ENCODE measurements at regions not wholly inside any gene's neighbourhood (a gene's known extent, or its start where the extent isn't known, plus 50 kb on each side); places are given as distances from the start of the nearest gene placed in this dataset.
"Not testable (repeated sequence)": the region's sequence is repeated elsewhere in the genome, so short reads cannot be mapped to it uniquely, and the experiment has no call there.

GRCh38 chr14:53855574-53855973 is 101.1 kb downstream of the BMP4 start:
- DNase-seq: no peak

GRCh38 chr14:53855127-53855526 is 101.5 kb downstream of the BMP4 start:
- no peak for DNase-seq

DNA sequence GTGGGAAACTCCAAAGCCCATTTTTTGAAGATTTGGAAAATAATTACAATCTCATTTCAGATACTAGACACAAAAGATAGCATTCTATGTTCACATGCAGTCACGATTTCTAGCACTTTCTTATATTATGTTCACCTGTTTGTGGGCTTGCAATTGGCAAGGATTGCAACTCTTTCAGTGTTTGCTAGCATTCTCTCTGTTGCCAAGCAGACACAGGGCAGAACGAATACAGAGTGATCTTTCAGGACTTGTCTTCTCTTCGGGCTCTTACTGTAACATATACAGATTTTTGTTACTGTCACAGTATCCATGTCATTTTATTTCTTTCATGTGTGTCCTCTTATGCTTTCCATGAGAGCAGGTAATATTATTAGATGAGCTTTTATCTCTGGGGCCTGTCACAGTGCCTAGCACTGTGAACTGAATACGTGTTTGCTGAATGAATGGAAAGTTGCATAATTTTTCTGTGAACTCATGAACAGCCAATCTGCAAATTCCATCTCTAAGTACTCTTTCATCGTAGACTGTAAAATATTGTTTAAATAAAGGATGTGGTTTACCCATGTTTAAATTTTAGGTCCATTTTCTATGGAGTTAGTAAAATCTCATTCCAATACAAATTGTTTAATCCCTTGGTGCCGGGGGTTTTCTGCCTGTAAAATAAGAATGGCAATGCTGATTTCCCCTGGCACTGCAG is 105.1 kb downstream of the BMP4 start:
- DNase-seq: no peak

DNA sequence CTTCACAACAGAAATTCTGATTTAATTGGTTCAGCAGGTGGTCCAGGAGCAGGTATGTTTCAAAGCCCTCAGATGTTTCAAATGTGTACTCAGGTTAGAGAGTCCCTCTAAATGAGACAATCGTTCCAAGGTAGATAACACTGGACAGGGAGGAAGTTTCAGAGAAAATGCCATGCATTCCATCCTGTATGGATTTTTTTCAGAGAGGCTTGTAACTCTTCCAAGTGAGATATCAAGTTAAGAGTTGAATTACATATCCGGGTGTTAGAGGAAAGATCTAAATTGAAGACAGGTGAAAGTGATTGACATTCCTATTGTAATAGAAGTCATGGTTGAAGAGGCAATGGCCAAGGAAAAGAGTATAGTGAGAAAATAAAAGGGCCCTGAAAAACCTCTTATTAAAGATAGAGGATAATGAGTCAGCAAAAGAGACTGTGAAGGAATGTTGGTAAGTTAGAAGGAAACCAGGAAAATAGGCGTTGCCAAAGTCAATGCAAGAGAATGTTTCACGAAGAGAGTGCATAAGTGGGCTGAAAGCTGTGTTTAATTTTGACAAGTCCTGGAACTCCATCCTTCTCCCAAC is 105.8 kb downstream of the BMP4 start:
- no peak for DNase-seq

DNA sequence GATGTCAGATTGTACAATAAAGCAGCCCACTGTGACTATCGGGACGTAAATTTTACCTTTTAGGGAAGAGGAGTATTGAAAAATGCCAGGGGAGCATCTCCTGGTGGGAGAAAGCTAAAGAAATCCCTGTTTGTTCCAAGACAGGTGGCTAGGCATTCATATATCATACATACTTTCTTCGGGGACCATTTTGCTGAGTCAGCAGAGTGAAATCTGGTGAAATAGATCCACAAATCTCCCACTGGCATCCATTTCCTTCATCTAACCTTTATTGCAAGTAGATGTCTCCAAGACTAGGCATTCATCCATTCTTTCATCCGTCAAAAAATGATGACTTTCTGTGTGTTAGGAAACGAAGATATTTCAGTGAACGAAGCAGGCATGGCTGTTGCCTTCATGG is 107.1 kb downstream of the BMP4 start:
- DNase-seq: no peak

GRCh38 chr14:53848854-53849253 is 107.8 kb downstream of the BMP4 start:
- no peak for DNase-seq

- DNase-seq: no peak
Observed at GRCh38 chr14:53847881-53848280, 108.7 kb downstream of the BMP4 start.

GRCh38 chr14:53847057-53847456 is 109.6 kb downstream of the BMP4 start:
- no peak for DNase-seq

GRCh38 chr14:53845813-53846693 is 110.6 kb downstream of the BMP4 start:
- DNase-seq: no peak

DNA sequence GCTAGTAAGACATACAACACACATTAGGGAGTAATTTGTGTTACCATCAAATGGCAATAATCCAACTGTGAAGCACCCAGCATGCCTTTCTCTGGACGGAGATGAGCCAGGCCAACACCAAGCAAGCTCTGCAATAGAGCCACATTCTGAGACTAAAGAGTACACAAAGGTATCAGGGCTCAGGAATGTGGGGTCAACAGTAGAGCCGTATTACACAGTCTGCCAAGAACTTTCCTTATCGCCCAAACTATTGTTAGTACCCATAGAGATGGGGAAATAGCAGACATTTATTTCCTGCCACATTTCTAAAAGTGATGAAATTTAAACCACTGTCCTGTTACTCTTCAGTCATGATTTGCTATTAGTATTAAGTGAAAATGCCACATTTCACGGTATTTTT is 113.7 kb downstream of the BMP4 start:
- no peak for DNase-seq

GRCh38 chr14:53841109-53842099 is 115.2 kb downstream of the BMP4 start:
- no peak for DNase-seq

- no peak for DNase-seq
Observed at GRCh38 chr14:53840444-53840843, 116.2 kb downstream of the BMP4 start.

DNA sequence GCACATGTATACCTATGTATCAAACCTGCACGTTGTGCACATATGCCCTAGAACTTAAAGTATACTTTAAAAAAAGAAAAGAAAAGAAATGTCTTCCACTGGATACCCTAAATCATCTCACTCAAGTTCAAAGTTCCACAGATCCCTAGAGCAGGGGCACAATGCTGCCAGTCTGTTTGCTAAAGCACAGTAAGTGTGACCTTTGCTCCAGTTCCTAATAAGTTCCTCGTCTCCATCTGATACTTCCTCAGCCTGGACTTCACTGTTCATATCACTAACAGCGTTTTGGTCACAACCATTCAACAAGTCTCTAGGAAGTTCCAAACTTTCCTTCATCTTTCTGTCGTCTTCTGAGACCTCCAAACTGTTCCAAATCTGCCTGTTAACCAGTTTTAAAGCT is 118.3 kb downstream of the BMP4 start:
- DNase-seq: no peak

DNA sequence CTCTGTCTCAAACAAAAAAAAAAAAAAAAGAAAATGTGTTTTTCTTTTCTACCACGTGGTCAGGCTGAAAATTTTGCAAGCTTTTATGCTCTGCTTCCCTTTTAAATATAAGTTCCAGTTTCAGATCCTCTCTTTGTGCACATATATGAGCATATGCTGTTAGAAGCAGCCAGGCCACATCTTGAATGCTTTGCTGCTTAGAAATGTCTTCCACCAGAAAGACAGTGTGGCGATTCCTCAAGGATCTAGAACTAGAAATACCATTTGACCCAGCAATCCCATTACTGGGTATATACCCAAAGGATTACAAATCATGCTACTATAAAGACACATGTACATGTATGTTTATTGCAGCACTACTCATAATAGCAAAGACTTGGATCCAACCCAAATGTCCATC is 119.0 kb downstream of the BMP4 start:
- DNase-seq: not testable (repeated sequence)

- no peak for DNase-seq
Observed at GRCh38 chr14:53836551-53836950, 120.1 kb downstream of the BMP4 start.

GRCh38 chr14:53828820-53829219 is 127.8 kb downstream of the BMP4 start:
- DNase-seq: no peak

DNA sequence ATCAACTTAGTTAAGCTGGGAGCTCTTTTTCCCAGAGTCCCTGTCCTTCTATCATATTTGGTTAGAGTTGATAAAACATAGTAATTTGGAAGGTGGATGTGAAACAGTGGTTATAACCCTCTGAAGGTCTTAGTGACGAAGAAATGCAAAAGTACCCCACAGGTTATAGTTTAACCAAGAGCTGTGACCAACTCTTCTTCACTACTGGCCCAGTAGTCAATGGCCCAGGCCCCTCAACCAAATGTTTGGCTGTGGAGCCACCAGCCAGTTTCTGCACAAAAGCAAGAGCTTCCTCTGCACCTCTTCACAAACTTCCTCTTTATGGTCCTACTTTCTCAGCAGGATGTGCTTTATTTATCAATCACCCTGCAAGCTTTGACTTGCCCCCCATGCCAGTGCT is 132.6 kb downstream of the BMP4 start:
- no peak for DNase-seq

GRCh38 chr14:53814392-53814791 is 142.2 kb downstream of the BMP4 start:
- no peak for DNase-seq

GRCh38 chr14:53810221-53810620 is 146.4 kb downstream of the BMP4 start:
- no peak for DNase-seq

GRCh38 chr14:53808042-53808441 is 148.6 kb downstream of the BMP4 start:
- DNase-seq: no peak

DNA sequence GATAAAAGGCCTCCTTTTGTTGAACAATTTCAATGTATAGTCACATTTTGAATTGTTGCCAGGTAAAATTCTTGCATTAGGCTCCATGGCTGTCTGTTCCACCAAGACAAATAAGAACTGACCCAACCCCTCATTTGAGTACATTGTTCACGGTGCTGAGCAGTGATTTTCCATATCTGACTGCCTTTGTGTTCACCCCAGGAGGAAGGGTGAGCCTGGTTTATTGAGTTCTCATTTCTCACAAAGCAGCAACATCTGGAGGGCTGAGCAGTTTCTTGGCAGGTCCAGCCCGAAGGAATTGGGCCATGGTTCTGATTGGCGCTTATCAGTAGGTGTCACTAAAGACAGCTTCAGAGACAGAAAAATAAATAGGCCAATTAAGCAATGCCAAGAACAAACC is 149.1 kb downstream of the BMP4 start:
- no peak for DNase-seq

DNA sequence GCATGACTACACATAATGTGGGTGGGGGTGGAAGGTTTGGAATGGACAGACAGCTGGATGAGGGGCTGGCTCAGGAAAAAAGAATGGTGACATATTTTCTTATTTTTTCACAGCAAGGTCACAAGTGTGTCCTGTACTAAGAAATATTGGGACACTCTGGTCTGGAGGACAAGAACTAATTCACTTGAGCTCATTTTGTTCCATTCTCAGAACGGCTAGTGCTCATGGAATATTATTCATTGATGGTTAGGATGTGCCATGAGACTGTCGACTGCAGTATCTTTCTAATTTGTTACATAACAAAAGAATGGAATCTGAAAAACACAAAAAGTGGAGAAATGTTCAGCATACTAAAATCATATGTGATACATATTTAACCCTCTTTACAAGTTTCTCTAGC is 149.5 kb downstream of the BMP4 start:
- no peak for DNase-seq

- DNase-seq: no peak
Observed at GRCh38 chr14:53796734-53797133, 159.9 kb downstream of the BMP4 start.

Data from CD4-positive, alpha-beta T cell treated with Interleukin-15 for 1 hour (primary cell).